Keratinocyte (primary cell): ENCODE measurements at regions not wholly inside any gene's neighbourhood (a gene's known extent, or its start where the extent isn't known, plus 50 kb on each side); places are given as distances from the start of the nearest gene placed in this dataset.

Experiments
- DNase-seq: peaks from one replicate; pipeline ENCODE4 v3.0.0-alpha.2; 2011; ENCODE audit warnings: low read depth, missing footprints, low spot score
- FAIRE-seq: peaks from 2 replicates; lab custom pipeline; 2011; peaks lifted over from hg19 to GRCh38; lab: Jason Lieb, UNC
- H2AFZ ChIP-seq: 2 replicates; pipeline ENCODE4 v1.6.0; 2012; ENCODE audit warnings: low read length, control low read depth, inconsistent platforms; ENCODE audit not compliant: control insufficient read depth
- H3K27ac ChIP-seq: 2 replicates; pipeline ENCODE4 v1.5.1; 2011; ENCODE audit warnings: low read length; ENCODE audit not compliant: control insufficient read depth, insufficient read depth
- H3K27me3 ChIP-seq: 3 replicates; pipeline ENCODE4 v1.6.0; 2011; ENCODE audit warnings: low read length; ENCODE audit not compliant: control insufficient read depth, insufficient read depth; ENCODE audit errors: extremely low read depth
- H3K36me3 ChIP-seq, 2 experiments: 2 replicates in 1 of 2; 3 replicates in 1 of 2; pipeline ENCODE4 v1.5.1; 2011; ENCODE audit warnings: low read length in 2 of 2, mild to moderate bottlenecking in 1 of 2; ENCODE audit not compliant: control insufficient read depth in 2 of 2, insufficient read depth in 2 of 2; ENCODE audit errors: extremely low read depth in 1 of 2
- H3K4me1 ChIP-seq: 3 replicates; pipeline ENCODE4 v1.5.1; 2011; ENCODE audit warnings: low read length; ENCODE audit not compliant: control insufficient read depth, insufficient read depth; ENCODE audit errors: extremely low read depth
- H3K4me2 ChIP-seq: 3 replicates; pipeline ENCODE4 v1.6.0; 2011; ENCODE audit warnings: low read depth, low read length; ENCODE audit not compliant: control insufficient read depth, insufficient read depth; ENCODE audit errors: extremely low read depth
- H3K4me3 ChIP-seq, 3 experiments: fragments of 200-600 bp in 1 of 3; sonication (generic) in 1 of 3; 2 replicates in 2 of 3; 3 replicates in 1 of 3; pipeline ENCODE4 v1.5.1; 2011 to 2016; ENCODE audit warnings: low read length in 3 of 3, mild to moderate bottlenecking in 3 of 3, control low read depth in 2 of 3, inconsistent platforms in 1 of 3, low read depth in 1 of 3, mixed read lengths in 1 of 3, mixed run types in 1 of 3, moderate library complexity in 1 of 3; ENCODE audit not compliant: control insufficient read depth in 2 of 3, insufficient read depth in 2 of 3; ENCODE audit errors: extremely low read depth in 1 of 3
- H3K79me2 ChIP-seq: 2 replicates; pipeline ENCODE4 v1.6.0; 2012; ENCODE audit warnings: low read length; ENCODE audit not compliant: control insufficient read depth, insufficient read depth
- H3K9ac ChIP-seq: 3 replicates; pipeline ENCODE4 v1.6.0; 2011; ENCODE audit warnings: low read length; ENCODE audit not compliant: control insufficient read depth, insufficient read depth; ENCODE audit errors: extremely low read depth
- H3K9me1 ChIP-seq: 3 replicates; pipeline ENCODE4 v1.6.0; 2011; ENCODE audit warnings: low read length; ENCODE audit not compliant: control insufficient read depth, insufficient read depth; ENCODE audit errors: extremely low read depth
- H3K9me3 ChIP-seq: 2 replicates; pipeline ENCODE4 v1.5.1; 2012; ENCODE audit warnings: low read depth, low read length; ENCODE audit not compliant: control insufficient read depth
- H4K20me1 ChIP-seq: 3 replicates; pipeline ENCODE4 v1.6.0; 2011; ENCODE audit warnings: low read length; ENCODE audit not compliant: control insufficient read depth, insufficient read depth; ENCODE audit errors: extremely low read depth
- CTCF ChIP-seq, 3 experiments: IDR thresholded peaks in 1 of 3; conservative IDR thresholded peaks in 1 of 3; optimal IDR thresholded peaks in 1 of 3; 2 replicates in 2 of 3; 3 replicates in 1 of 3; pipeline versions ENCODE3 to v1.5.1; 2011; ENCODE audit warnings: low read length in 3 of 3, mild to moderate bottlenecking in 3 of 3, moderate library complexity in 2 of 3, control low read depth in 1 of 3, inconsistent platforms in 1 of 3; ENCODE audit not compliant: insufficient read depth in 2 of 3; ENCODE audit errors: extremely low read depth in 1 of 3
- EZH2 ChIP-seq: IDR thresholded peaks from one replicate; pipeline ENCODE4 v1.6.1; 2012; ENCODE audit warnings: inconsistent platforms, mild to moderate bottlenecking, low read length, moderate library complexity
- dilution Hi-C: fragments of 300-500 bp; cut with MboI; formaldehyde crosslinking; loops from one replicate; pipeline ENCODE4 v1.7.0; 2020; ENCODE audit warnings: low sequenced_read_pairs; ENCODE audit not compliant: extremely low pct_ligation_motif_present

DNA sequence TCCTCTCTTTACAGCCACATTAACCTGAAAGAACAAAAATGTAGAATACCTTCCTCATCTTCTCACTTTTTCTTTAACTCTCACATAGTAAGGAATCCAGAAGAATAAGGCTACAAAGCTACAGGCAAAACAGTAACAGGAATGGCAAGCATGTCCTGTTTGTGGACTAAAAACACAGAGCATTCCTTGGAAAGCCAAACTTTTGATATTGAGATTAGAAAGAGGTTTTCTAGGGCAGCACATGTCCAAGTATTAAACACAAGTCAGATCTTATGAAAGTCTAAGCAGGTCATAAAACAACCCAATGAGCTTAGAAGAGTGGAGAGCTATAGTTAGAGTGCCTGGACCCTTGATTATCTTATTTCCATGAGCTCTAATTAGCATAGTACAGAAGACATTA, 58.2 kb upstream of the FAM9C start:
- Histone ChIP-seq H3K4me2 (no peak overlapping the region), H4K20me1 (no peaks in the 10 kb centered on the region), H3K9ac (no peak overlapping the region), H3K36me3 (no peaks in the 10 kb centered on the region), H3K9me1 (no peaks in the 10 kb centered on the region), H2AFZ (peak overlapping the region; percentile 71), H3K27ac (peak overlapping the region; percentile 81), H3K79me2 (no peaks in the 10 kb centered on the region), H3K9me3 (no peaks in the 10 kb centered on the region), H3K27me3 (no peaks in the 10 kb centered on the region), H3K4me1 (peaks cover 27% of the 10 kb centered on the region), H3K4me3 (no peak overlapping the region)
- dilution Hi-C loops, result no loop called here
- no peak for FAIRE-seq
- TF ChIP-seq EZH2 (no peak), CTCF (optimal IDR thresholded peaks at IDR 0.05 in 1 of 3, IDR thresholded peaks at IDR 0.05 in 1 of 3, conservative IDR thresholded peaks at IDR 0.05 in 1 of 3; ENCODE audit: extremely low read depth in 1 of 3, insufficient read depth in 2 of 3, low read length in 3 of 3) (no peak)
- no peak for DNase-seq

DNA sequence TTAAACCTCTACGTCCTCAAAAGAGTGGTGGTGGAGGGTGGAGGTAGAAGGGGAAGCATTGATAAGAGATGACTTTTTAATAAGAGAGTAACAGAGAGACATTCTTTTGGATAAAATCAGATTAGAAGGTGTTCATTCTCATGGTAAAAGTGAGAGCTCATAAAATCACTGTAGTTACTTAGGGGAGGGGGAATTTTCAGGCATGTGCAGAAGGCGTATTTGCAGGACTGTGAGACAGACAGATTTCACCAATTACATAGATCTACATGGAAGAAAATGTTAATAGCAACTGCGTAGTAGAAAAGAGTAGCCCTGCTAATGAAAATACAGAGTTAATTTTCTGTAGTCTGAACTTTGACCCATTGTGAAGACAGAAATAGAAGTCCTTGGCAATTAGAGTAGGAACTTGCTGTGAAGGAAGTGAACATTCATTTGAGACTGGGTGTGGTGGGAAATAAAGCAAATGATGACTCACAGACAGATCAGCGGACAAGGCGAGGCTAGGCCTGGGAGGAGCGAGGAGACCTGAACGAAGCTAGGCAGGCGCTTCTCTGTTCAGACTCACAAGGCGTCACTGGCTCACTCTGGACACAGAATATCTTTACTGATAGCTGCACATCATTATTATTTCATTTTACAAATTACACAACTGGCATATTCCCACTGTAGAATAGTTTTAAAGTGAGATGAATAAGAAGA, 57.2 kb upstream of the FAM9C start:
- H3K9ac ChIP-seq, result peak overlapping the region; percentile 38
- H3K4me3 ChIP-seq, result no peak overlapping the region
- TF ChIP-seq EZH2 (no peak), CTCF (optimal IDR thresholded peaks at IDR 0.05 in 1 of 3, IDR thresholded peaks at IDR 0.05 in 1 of 3, conservative IDR thresholded peaks at IDR 0.05 in 1 of 3; ENCODE audit: extremely low read depth in 1 of 3, insufficient read depth in 2 of 3, low read length in 3 of 3) (no peak)
- H2AFZ ChIP-seq, result no peak overlapping the region
- no peaks in the 10 kb centered on the region for H3K79me2 ChIP-seq
- H3K27me3 ChIP-seq, result no peaks in the 10 kb centered on the region
- FAIRE-seq, result peak; percentile 97
- H3K9me1 ChIP-seq, result no peaks in the 10 kb centered on the region
- H3K4me2 ChIP-seq, result peak overlapping the region; percentile 47
- peak; percentile 66 for DNase-seq
- no peaks in the 10 kb centered on the region for H4K20me1 ChIP-seq
- H3K27ac ChIP-seq, result peak overlapping the region; percentile 81
- no peaks in the 10 kb centered on the region for H3K36me3 ChIP-seq
- dilution Hi-C loops, result no loop called here
- peaks cover 27% of the 10 kb centered on the region for H3K4me1 ChIP-seq
- no peaks in the 10 kb centered on the region for H3K9me3 ChIP-seq
